ENCODE measurements at regions not wholly inside any gene's neighbourhood (a gene's known extent, or its start where the extent isn't known, plus 50 kb on each side); places are given as distances from the start of the nearest gene placed in this dataset.
A peak's percentile ranks its signal among the peaks of the same experiment; 100 is the strongest.

- Histone ChIP-seq H3K9me3 (ENCODE audit: low read depth) (no peaks in the 10 kb centered on the region), H2AFZ (no peak overlapping the region), H3K4me3 (no peak overlapping the region), H3K27ac (no peak overlapping the region), H3K36me3 (replicated peaks; ENCODE audit: insufficient read depth, low read depth) (no peaks in the 10 kb centered on the region), H3K9me2 (replicated peaks; ENCODE audit: insufficient read depth) (no peaks in the 10 kb centered on the region), H4K20me1 (ENCODE audit: insufficient read depth, poor library complexity, severe bottlenecking) (no peaks in the 10 kb centered on the region), H3K27me3 (no peaks in the 10 kb centered on the region), H3K4me2 (no peak overlapping the region), H3K79me2 (no peaks in the 10 kb centered on the region), H3K4me1 (ENCODE audit: insufficient read depth) (no peaks in the 10 kb centered on the region)
- TF ChIP-seq EZH2phosphoT487 (IDR thresholded peaks at IDR 0.05; ENCODE audit: low read depth, severe bottlenecking, unreplicated experiment) (no peak), EZH2 (IDR thresholded peaks at IDR 0.05; ENCODE audit: borderline replicate concordance) (no peak), CTCF (IDR thresholded peaks at IDR 0.05; ENCODE audit: poor library complexity) (no peak)
- WGBS (ENCODE audit: low lambda C conversion rate, missing lambda C conversion rate), result 91% methylated on average over 7 of the region's 7 CpGs
- DNase-seq (ENCODE audit: low spot score), result no peak
Measured at GRCh38 chr3:99505646-99506269, 132.6 kb upstream of the COL8A1 start.

DNA sequence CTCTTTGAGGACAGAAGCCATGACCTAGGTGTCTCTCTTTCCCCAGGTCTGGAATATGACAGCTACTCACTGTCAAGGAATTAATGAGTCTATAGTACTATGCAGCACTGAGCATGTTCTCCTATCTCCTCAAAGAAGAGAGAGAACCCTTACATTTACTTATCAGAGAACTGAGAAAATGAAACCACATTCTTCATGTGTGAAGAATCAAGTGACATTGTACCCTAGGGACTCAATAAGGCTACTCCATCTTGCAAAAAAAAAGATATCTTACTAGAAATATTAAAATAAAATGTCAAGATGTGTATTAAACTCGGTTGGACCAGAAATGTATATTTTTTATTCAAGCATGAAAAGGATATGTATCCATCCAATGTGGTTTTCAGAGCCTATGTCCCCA lies 133.2 kb upstream of the COL8A1 start:
- Histone ChIP-seq H3K36me3 (replicated peaks; ENCODE audit: insufficient read depth, low read depth) (no peaks in the 10 kb centered on the region), H3K9me2 (replicated peaks; ENCODE audit: insufficient read depth) (no peaks in the 10 kb centered on the region), H3K4me3 (no peak overlapping the region), H3K27me3 (no peaks in the 10 kb centered on the region), H4K20me1 (ENCODE audit: insufficient read depth, poor library complexity, severe bottlenecking) (no peaks in the 10 kb centered on the region), H3K4me1 (ENCODE audit: insufficient read depth) (no peaks in the 10 kb centered on the region), H3K79me2 (no peaks in the 10 kb centered on the region), H2AFZ (no peak overlapping the region), H3K4me2 (no peak overlapping the region), H3K27ac (no peak overlapping the region), H3K9me3 (ENCODE audit: low read depth) (no peaks in the 10 kb centered on the region)
- no peak for DNase-seq (ENCODE audit: low spot score)
- WGBS (ENCODE audit: low lambda C conversion rate, missing lambda C conversion rate), result 65% methylated on average over 1 of the region's 1 CpG
- TF ChIP-seq EZH2phosphoT487 (IDR thresholded peaks at IDR 0.05; ENCODE audit: low read depth, severe bottlenecking, unreplicated experiment) (no peak), EZH2 (IDR thresholded peaks at IDR 0.05; ENCODE audit: borderline replicate concordance) (no peak), CTCF (IDR thresholded peaks at IDR 0.05; ENCODE audit: poor library complexity) (no peak)

DNA sequence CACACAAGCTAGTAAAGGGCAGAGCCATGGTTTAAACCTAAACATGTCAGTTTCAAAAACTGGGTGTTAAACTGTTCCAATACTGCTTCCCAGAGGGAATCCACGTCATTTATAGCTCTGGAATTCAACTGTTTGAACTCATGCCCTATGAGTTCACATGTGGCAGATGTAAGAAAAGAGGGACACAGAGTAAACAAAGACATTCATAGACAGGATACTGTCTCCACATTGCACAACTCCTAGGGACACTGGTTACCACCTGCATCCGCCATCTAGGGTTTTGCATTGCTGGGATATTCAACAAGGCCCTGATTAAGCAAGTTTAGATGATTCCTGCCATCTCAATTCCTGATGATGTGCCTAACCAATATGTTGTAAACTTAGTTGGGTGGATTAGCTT lies 134.1 kb upstream of the COL8A1 start:
- no peaks in the 10 kb centered on the region for H4K20me1 ChIP-seq (ENCODE audit: insufficient read depth, poor library complexity, severe bottlenecking)
- H3K9me2 ChIP-seq (replicated peaks; ENCODE audit: insufficient read depth), result no peaks in the 10 kb centered on the region
- no peaks in the 10 kb centered on the region for H3K9me3 ChIP-seq (ENCODE audit: low read depth)
- no peaks in the 10 kb centered on the region for H3K27me3 ChIP-seq
- no peaks in the 10 kb centered on the region for H3K36me3 ChIP-seq (replicated peaks; ENCODE audit: insufficient read depth, low read depth)
- H3K4me3 ChIP-seq, result no peak overlapping the region
- DNase-seq (ENCODE audit: low spot score), result no peak
- no peak overlapping the region for H2AFZ ChIP-seq
- no peaks in the 10 kb centered on the region for H3K79me2 ChIP-seq
- TF ChIP-seq CTCF (IDR thresholded peaks at IDR 0.05; ENCODE audit: poor library complexity) (no peak), EZH2phosphoT487 (IDR thresholded peaks at IDR 0.05; ENCODE audit: low read depth, severe bottlenecking, unreplicated experiment) (no peak), EZH2 (IDR thresholded peaks at IDR 0.05; ENCODE audit: borderline replicate concordance) (no peak)
- no peak overlapping the region for H3K4me2 ChIP-seq
- H3K27ac ChIP-seq, result peak overlapping the region; percentile 21
- H3K4me1 ChIP-seq (ENCODE audit: insufficient read depth), result no peaks in the 10 kb centered on the region
- 75% methylated on average over 2 of the region's 2 CpGs for WGBS (ENCODE audit: low lambda C conversion rate, missing lambda C conversion rate)
